AG09319 (cell line): ENCODE measurements at regions not wholly inside any gene's neighbourhood (a gene's known extent, or its start where the extent isn't known, plus 50 kb on each side); places are given as distances from the start of the nearest gene placed in this dataset.

Source experiments
- DNase-seq: peaks from one replicate; pipeline ENCODE4 v3.0.0-alpha.2; 2010; ENCODE audit warnings: low read depth; ENCODE audit errors: extremely low read depth
- CTCF ChIP-seq: IDR thresholded peaks from 2 replicates; pipeline ENCODE4 v1.5.1; 2011; ENCODE audit warnings: low read depth, mild to moderate bottlenecking, inconsistent platforms, low read length, moderate library complexity

- no peak for DNase-seq
- no peak for TF ChIP-seq CTCF
These were observed 596.5 kb downstream of the SPOCK3 start for GRCh38 chr4:166637816-166638215.

- TF ChIP-seq CTCF = no peak
- no peak for DNase-seq
These were observed 579.1 kb downstream of the SPOCK3 start for GRCh38 chr4:166655231-166655630.

GRCh38 chr4:166655705-166656104, 578.6 kb downstream of the SPOCK3 start:
- no peak for DNase-seq
- TF ChIP-seq CTCF = no peak

GRCh38 chr4:166657261-166657660, 577.0 kb downstream of the SPOCK3 start:
- no peak for DNase-seq
- no peak for TF ChIP-seq CTCF

GRCh38 chr4:166658585-166658984, 575.7 kb downstream of the SPOCK3 start:
- TF ChIP-seq CTCF = no peak
- no peak for DNase-seq

GRCh38 chr4:166662266-166662843, 571.9 kb downstream of the SPOCK3 start:
- no peak for DNase-seq
- TF ChIP-seq CTCF = no peak

- DNase-seq = no peak
- TF ChIP-seq CTCF = no peak
These were observed 564.0 kb downstream of the SPOCK3 start for GRCh38 chr4:166670341-166670740.
